Smooth muscle cell (in vitro differentiated cells): ENCODE measurements at regions not wholly inside any gene's neighbourhood (a gene's known extent, or its start where the extent isn't known, plus 50 kb on each side); places are given as distances from the start of the nearest gene placed in this dataset.
"Not testable (repeated sequence)": the region's sequence is repeated elsewhere in the genome, so short reads cannot be mapped to it uniquely, and the experiment has no call there.

Source experiments
- DNase-seq: peaks from one replicate; lab custom pipeline; 2025; ENCODE audit not compliant: unreplicated experiment; lab: John Stamatoyannopoulos, UW
- H2AFZ ChIP-seq: fragments of 200-600 bp; sonication (generic); 2 replicates; pipeline ENCODE4 v1.6.0; 2016; ENCODE audit warnings: antibody characterized with exemption, low read depth, mild to moderate bottlenecking
- H3F3A ChIP-seq: fragments of 200-600 bp; sonication (generic); 2 replicates; pipeline ENCODE4 v1.6.0; 2017; ENCODE audit warnings: antibody characterized with exemption, low read depth
- H3K27ac ChIP-seq: fragments of 200-600 bp; sonication (generic); 2 replicates; pipeline ENCODE4 v1.5.1; 2016; ENCODE audit warnings: low read depth, mild to moderate bottlenecking
- H3K27me3 ChIP-seq: fragments of 200-600 bp; sonication (generic); 2 replicates; pipeline ENCODE4 v1.6.1; 2016; ENCODE audit warnings: low read depth, mild to moderate bottlenecking
- H3K36me3 ChIP-seq: fragments of 200-600 bp; sonication (generic); 2 replicates; pipeline ENCODE4 v1.5.1; 2016; ENCODE audit warnings: low read depth
- H3K4me1 ChIP-seq: fragments of 200-600 bp; sonication (generic); 2 replicates; pipeline ENCODE4 v1.5.1; 2016; ENCODE audit warnings: low read depth
- H3K4me2 ChIP-seq: fragments of 200-600 bp; sonication (generic); 2 replicates; pipeline ENCODE4 v1.6.0; 2016; ENCODE audit warnings: mild to moderate bottlenecking
- H3K4me3 ChIP-seq: fragments of 200-600 bp; sonication (generic); 2 replicates; pipeline ENCODE4 v1.5.1; 2016; ENCODE audit warnings: mild to moderate bottlenecking
- H3K79me2 ChIP-seq: fragments of 200-600 bp; sonication (generic); 2 replicates; pipeline ENCODE4 v1.6.0; 2016; ENCODE audit warnings: low read depth, mild to moderate bottlenecking
- H3K9ac ChIP-seq: fragments of 200-600 bp; sonication (generic); 2 replicates; pipeline ENCODE4 v1.6.0; 2016; ENCODE audit warnings: low read depth
- H3K9me3 ChIP-seq: fragments of 200-600 bp; sonication (generic); replicated peaks from 2 replicates; pipeline ENCODE4 v1.5.1; 2016; ENCODE audit warnings: low read depth
- H4K20me1 ChIP-seq: fragments of 200-600 bp; sonication (generic); 2 replicates; pipeline ENCODE4 v1.6.0; 2016; ENCODE audit warnings: low read depth
- WGBS: methylation state at CpG from one replicate; pipeline ENCODE4 v1.1.7; 2016; ENCODE audit warnings: low lambda C conversion rate; 5-methylcytosine and 5-hydroxymethylcytosine counted together
- TF ChIP-seq, protein P1 (sequence below): fragments of 200-600 bp; sonication (generic); IDR thresholded peaks from 2 replicates; pipeline ENCODE4 v1.5.1; 2017; ENCODE audit warnings: borderline replicate concordance, mild to moderate bottlenecking, antibody characterized with exemption; ENCODE audit not compliant: insufficient read depth, poor library complexity, severe bottlenecking

- 95% methylated on average over 1 of the region's 1 CpG for WGBS
- no peaks in the 10 kb centered on the region for H3K36me3 ChIP-seq
- no peaks in the 10 kb centered on the region for H3K4me1 ChIP-seq
- no peaks in the 10 kb centered on the region for H3F3A ChIP-seq
- H3K9me3 ChIP-seq, result no peaks in the 10 kb centered on the region
- H2AFZ ChIP-seq, result no peak overlapping the region
- no peaks in the 10 kb centered on the region for H3K27me3 ChIP-seq
- no peak overlapping the region for H3K4me3 ChIP-seq
- H3K79me2 ChIP-seq, result no peaks in the 10 kb centered on the region
- TF ChIP-seq, protein P1, sequence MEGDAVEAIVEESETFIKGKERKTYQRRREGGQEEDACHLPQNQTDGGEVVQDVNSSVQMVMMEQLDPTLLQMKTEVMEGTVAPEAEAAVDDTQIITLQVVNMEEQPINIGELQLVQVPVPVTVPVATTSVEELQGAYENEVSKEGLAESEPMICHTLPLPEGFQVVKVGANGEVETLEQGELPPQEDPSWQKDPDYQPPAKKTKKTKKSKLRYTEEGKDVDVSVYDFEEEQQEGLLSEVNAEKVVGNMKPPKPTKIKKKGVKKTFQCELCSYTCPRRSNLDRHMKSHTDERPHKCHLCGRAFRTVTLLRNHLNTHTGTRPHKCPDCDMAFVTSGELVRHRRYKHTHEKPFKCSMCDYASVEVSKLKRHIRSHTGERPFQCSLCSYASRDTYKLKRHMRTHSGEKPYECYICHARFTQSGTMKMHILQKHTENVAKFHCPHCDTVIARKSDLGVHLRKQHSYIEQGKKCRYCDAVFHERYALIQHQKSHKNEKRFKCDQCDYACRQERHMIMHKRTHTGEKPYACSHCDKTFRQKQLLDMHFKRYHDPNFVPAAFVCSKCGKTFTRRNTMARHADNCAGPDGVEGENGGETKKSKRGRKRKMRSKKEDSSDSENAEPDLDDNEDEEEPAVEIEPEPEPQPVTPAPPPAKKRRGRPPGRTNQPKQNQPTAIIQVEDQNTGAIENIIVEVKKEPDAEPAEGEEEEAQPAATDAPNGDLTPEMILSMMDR, result no peak
- no peaks in the 10 kb centered on the region for H4K20me1 ChIP-seq
- H3K4me2 ChIP-seq, result no peak overlapping the region
- no peak overlapping the region for H3K9ac ChIP-seq
- DNase-seq, result no peak
- no peak overlapping the region for H3K27ac ChIP-seq
These were observed 150.9 kb downstream of the TTC6 start for GRCh38 chr14:37746140-37746832.

GRCh38 chr14:37753459-37753858, 158.0 kb downstream of the TTC6 start:
- TF ChIP-seq, protein P1, result no peak
- no peaks in the 10 kb centered on the region for H3F3A ChIP-seq
- H3K27me3 ChIP-seq, result no peaks in the 10 kb centered on the region

DNA sequence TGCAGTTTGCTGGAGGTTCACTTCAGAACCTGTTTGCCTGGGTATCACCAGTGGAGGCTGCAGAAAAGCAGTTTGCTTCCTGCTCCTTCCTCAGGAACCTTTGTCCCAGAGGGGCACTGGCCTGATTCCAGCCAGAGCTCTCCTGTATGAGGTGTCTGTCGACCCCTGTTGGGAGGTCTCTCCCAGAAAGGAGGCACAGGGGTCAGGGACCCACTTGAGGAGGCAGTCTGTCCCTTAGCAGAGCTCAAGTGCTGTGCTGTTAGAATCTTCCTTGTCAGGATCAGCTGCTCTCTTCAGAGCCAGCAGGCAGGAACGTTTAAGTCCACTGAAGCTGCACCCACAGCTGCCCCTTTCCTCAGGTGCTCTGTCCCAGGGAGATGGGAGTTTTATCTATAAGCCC, 164.8 kb downstream of the TTC6 start:
- not testable (repeated sequence) for H3F3A ChIP-seq, H3K27ac ChIP-seq, H2AFZ ChIP-seq, H3K36me3 ChIP-seq, H3K9ac ChIP-seq, H3K79me2 ChIP-seq, H3K4me3 ChIP-seq, H3K4me1 ChIP-seq, H4K20me1 ChIP-seq, DNase-seq, H3K4me2 ChIP-seq, H3K9me3 ChIP-seq, H3K27me3 ChIP-seq
- WGBS, result 47% methylated on average over 2 of the region's 2 CpGs

More at GRCh38 chr14:37753459-37753858, 158.0 kb downstream of the TTC6 start:
- H3K36me3 ChIP-seq, result no peaks in the 10 kb centered on the region
- H4K20me1 ChIP-seq, result no peaks in the 10 kb centered on the region
- 69% methylated on average over 5 of the region's 5 CpGs for WGBS
- H3K9me3 ChIP-seq, result no peaks in the 10 kb centered on the region
- H3K27ac ChIP-seq, result no peak overlapping the region
- H3K4me1 ChIP-seq, result no peaks in the 10 kb centered on the region
- H3K79me2 ChIP-seq, result no peaks in the 10 kb centered on the region
- no peak overlapping the region for H3K4me3 ChIP-seq
- H2AFZ ChIP-seq, result no peak overlapping the region
- no peak overlapping the region for H3K4me2 ChIP-seq
- H3K9ac ChIP-seq, result no peak overlapping the region
- DNase-seq, result no peak

DNA sequence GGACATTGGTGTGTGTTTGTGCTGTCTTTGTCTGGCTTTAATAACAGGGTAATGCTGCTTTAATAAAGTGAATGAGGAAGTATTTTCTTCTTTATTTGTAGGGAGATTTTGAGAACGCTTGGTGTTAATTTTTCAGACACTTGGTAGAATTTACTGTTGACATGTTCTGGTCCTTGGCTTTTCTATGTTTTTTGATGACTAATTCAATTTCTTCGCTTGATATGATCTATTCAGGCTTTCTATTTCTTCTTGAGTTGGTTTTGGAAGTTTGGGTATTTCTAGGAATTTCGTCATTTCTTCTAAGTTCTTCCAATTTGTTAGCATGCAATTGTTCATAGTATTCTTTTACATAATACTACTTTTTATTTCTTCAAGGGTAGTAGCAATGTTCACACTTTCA, 167.8 kb downstream of the TTC6 start:
- Histone ChIP-seq H3K4me3 (no peak overlapping the region), H2AFZ (no peak overlapping the region), H4K20me1 (no peaks in the 10 kb centered on the region), H3K79me2 (no peaks in the 10 kb centered on the region), H3K9ac (no peak overlapping the region), H3K36me3 (no peaks in the 10 kb centered on the region), H3K27ac (no peak overlapping the region), H3F3A (no peaks in the 10 kb centered on the region), H3K9me3 (no peaks in the 10 kb centered on the region), H3K4me2 (no peak overlapping the region), H3K4me1 (no peaks in the 10 kb centered on the region), H3K27me3 (no peaks in the 10 kb centered on the region)
- TF ChIP-seq, protein P1, result no peak
- DNase-seq, result no peak
- WGBS, result 85% methylated on average over 3 of the region's 3 CpGs

DNA sequence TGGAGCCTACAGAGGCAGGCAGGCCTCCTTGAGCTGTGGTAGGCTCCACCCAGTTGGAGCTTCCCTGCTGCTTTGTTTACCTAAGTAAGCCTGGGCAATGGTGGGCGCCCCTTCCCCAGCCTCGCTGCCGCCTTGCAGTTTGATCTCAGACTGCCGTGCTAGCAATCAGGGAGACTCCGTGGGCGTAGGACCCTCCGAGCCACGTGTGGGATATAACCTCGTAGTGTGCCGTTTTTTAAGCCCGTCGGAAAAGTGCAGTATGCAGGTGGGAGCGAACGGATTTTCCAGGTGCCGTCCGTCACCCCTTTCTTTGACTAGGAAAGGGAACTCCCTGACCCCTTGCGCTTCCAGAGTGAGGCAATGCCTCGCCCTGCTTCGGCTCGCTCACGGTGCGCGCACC, 176.9 kb downstream of the TTC6 start:
- not testable (repeated sequence) for H3K27me3 ChIP-seq

More for the DNA sequence above, 176.9 kb downstream of the TTC6 start:
- not testable (repeated sequence) for H4K20me1 ChIP-seq, H3K4me1 ChIP-seq, H3K79me2 ChIP-seq, H3K9me3 ChIP-seq, H3F3A ChIP-seq, DNase-seq, H3K4me2 ChIP-seq, H2AFZ ChIP-seq, H3K9ac ChIP-seq, H3K4me3 ChIP-seq, H3K27ac ChIP-seq, H3K36me3 ChIP-seq
- 71% methylated on average over 23 of the region's 23 CpGs for WGBS
